ENCODE measurements at regions not wholly inside any gene's neighbourhood (a gene's known extent, or its start where the extent isn't known, plus 50 kb on each side); places are given as distances from the start of the nearest gene placed in this dataset.
"Not testable (repeated sequence)": the region's sequence is repeated elsewhere in the genome, so short reads cannot be mapped to it uniquely, and the experiment has no call there.

DNA sequence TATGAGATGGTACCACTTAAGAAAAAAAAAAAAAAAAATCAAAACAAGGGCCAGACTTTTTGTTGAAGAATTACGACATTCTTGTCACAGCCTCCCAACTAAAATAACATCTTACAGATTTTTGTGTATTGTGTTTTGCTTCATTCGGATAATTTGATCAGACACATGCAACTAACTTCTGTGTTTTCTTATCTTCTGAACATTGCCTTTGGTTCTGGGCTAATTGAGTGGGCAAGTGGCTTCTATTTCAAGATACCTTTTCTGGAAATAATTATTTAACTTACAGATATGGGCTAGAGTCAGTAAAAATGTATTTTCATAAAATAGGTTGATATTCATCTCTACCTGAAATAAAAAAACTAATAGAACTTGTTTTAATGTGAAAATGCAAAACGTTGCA lies 165.1 kb downstream of the ANKRD7 start:
- TF ChIP-seq, protein P1, sequence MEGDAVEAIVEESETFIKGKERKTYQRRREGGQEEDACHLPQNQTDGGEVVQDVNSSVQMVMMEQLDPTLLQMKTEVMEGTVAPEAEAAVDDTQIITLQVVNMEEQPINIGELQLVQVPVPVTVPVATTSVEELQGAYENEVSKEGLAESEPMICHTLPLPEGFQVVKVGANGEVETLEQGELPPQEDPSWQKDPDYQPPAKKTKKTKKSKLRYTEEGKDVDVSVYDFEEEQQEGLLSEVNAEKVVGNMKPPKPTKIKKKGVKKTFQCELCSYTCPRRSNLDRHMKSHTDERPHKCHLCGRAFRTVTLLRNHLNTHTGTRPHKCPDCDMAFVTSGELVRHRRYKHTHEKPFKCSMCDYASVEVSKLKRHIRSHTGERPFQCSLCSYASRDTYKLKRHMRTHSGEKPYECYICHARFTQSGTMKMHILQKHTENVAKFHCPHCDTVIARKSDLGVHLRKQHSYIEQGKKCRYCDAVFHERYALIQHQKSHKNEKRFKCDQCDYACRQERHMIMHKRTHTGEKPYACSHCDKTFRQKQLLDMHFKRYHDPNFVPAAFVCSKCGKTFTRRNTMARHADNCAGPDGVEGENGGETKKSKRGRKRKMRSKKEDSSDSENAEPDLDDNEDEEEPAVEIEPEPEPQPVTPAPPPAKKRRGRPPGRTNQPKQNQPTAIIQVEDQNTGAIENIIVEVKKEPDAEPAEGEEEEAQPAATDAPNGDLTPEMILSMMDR (IDR thresholded peaks at IDR 0.05; ENCODE audit: extremely low read depth, missing control alignments): no peak
- DNase-seq (ENCODE audit: low spot score): no peak

DNA sequence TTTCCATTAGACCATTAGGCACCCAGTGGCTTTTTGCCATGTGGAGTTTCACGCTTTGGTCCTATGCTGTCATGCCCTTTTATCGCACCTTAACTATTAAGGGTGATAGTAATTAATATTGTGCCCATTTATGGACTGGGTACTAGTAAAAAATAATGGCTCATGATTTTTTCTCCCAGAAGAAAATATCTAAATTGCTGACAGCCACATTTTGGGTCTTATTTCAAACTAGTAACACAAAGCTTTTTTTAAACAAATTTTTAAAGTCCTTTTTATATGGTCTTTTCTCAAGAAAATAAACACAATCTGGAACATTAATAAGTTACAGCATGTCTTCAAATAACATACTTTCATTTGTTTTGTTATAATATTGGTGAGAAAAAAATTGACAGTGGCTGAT lies 179.7 kb downstream of the ANKRD7 start:
- TF ChIP-seq, protein P1 (IDR thresholded peaks at IDR 0.05; ENCODE audit: extremely low read depth, missing control alignments): no peak

DNA sequence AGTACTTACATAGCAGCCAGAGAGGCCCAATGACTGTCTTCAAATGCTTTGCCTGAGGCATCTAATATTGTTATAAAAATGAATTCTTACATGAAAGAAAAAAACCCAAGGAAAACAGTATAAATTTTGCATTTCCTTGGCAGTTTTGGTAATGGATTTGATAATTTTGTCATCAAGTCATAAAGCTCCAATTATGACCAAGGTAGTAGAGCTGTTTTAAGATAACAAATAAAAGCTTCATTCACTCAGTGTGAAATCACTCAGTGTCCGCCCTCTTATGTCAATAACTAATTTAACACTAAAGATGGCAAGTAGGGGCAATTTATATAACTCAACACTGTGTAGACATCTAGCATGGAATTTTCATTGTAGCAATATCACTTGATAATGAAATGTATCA lies 193.9 kb downstream of the ANKRD7 start:
- DNase-seq (ENCODE audit: low spot score): no peak
- TF ChIP-seq, protein P1 (IDR thresholded peaks at IDR 0.05; ENCODE audit: extremely low read depth, missing control alignments): no peak

More for the DNA sequence above, 179.7 kb downstream of the ANKRD7 start:
- DNase-seq (ENCODE audit: low spot score): no peak

DNA sequence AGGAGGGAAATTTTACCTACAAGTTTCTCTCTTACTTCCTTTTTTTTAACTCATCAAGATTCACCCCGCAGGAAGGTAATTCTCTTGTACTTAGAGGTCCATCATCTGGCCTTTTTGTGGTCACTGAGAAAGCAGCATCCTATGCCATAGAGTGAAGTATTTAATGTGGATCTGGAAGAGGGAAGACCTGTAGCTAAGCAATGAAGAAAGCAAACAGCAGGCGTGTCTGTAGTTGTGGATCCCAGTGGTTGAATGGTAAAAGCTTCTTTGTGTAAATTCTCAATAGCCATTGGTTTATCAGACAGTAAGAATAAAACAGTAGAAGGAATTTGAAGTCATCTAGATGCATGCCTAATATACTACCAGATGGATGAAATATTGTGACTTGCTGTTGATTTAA lies 196.4 kb downstream of the ANKRD7 start:
- TF ChIP-seq, protein P1 (IDR thresholded peaks at IDR 0.05; ENCODE audit: extremely low read depth, missing control alignments): no peak
- no peak for DNase-seq (ENCODE audit: low spot score)

DNA sequence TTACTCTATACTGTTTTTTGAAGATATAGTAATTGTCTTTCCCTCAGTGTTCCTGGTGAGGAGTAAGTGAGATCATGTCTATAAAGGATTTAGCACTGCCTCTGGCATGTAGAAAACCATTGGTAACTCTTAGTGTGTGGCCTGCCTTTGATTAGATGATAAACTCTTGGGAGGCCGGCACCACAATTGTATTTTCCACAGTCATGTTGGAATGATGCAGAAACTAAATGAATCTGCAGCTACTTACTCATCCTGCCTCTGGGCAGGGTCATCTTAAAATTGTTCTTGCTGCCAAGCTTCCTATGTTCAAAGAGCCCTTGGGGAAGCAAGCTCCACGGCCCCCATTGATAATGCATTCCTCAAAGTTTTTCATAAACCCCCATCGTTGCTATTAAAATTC lies 204.6 kb downstream of the ANKRD7 start:
- no peak for DNase-seq (ENCODE audit: low spot score)
- TF ChIP-seq, protein P1 (IDR thresholded peaks at IDR 0.05; ENCODE audit: extremely low read depth, missing control alignments): no peak

DNA sequence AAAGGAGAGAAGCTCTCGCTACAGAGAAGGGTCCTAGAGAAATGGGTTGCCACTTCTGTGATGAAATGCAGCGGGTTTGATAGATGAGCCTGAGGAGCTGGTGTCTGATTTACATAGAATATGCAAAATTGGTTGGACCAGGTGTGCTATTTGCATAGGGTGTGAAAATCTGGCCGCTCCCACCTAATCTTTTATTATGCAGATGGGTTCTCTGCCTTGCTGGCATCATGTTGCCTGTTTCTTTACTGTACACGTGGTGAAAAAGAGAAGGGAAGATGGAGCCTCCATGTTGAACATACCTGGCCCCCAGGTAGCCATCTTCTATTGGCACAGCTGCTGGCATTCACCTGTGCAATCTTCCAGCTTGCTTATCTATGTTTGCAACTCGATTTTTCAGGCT lies 212.2 kb downstream of the ANKRD7 start:
- TF ChIP-seq, protein P1 (IDR thresholded peaks at IDR 0.05; ENCODE audit: extremely low read depth, missing control alignments): no peak
- DNase-seq (ENCODE audit: low spot score): no peak

DNA sequence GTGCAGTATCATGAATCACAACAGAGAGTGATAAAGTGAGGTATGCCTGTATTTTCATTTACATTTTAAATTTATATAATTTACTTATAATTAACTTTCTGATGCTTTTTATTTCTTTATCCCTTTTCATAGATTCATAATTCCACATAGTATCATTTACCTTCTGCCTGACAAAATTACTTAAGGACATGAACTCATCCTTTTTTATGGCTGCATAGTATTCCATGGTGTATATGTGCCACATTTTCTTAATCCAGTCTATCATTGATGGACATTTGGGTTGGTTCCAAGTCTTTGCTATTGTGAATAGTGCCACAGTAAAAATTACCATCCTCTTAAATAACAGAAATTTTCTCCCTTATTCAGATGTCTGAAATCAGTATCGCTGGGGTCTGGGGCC lies 224.5 kb downstream of the ANKRD7 start:
- DNase-seq (ENCODE audit: low spot score): not testable (repeated sequence)

DNA sequence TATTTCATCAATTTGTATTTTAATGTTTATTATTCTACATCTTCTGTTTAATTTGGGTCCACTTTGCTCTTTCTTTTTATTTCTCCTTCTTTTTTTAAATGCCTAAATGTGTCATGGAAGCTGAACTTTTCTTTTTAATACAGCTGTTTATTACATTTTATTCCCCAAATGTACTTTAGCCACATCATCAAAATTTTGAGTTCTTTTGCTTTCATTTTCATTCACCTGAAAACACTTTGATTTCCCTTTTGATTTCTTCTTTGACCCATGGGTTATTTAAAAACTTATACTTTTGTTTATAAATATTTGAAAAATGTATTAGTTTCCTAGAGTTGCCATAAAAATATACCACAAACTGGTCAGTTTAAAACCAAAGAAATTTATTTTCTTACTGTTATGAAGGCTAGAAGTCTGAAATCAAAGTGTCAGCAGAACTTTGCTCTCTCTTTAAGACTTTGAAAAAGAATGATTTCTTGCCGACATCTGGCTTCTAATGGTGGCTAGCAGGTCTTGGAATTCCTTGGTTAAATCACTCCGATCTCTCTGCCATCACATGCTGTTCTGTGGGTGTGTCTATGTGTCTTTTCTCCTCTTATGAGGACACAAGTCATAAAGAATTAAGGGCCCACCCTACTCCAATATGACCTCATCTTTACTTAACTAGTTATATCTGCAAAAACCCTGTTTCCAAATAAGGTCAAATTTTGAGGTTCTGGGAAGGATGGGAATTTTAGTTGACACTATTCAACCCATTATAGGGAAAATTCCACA lies 225.5 kb downstream of the ANKRD7 start:
- no peak for DNase-seq (ENCODE audit: low spot score)
- TF ChIP-seq, protein P1 (IDR thresholded peaks at IDR 0.05; ENCODE audit: extremely low read depth, missing control alignments): no peak
